Esophagus squamous epithelium (tissue), 4 donors: ENCODE measurements at regions not wholly inside any gene's neighbourhood (a gene's known extent, or its start where the extent isn't known, plus 50 kb on each side); places are given as distances from the start of the nearest gene placed in this dataset.

ENCODE experiments used
- CTCF ChIP-seq, 6 experiments: fragments of 450-650 bp in 4 of 6; fragments of 200-600 bp in 2 of 6; sonication (generic) in 2 of 6; IDR thresholded peaks; one replicate each; pipeline ENCODE4 v1.5.1; 2016 to 2019; ENCODE audit warnings: antibody characterized with exemption in 6 of 6, mild to moderate bottlenecking in 4 of 6, moderate library complexity in 4 of 6
- POLR2A ChIP-seq, 4 donors: fragments of 450-650 bp; IDR thresholded peaks; one replicate each; pipeline ENCODE4 v1.6.1; 2017; ENCODE audit warnings: antibody characterized with exemption in 4 of 4, mild to moderate bottlenecking in 4 of 4, moderate library complexity in 3 of 4

- TF ChIP-seq CTCF (IDR thresholded peaks at IDR 0.05) (no peak), POLR2A (IDR thresholded peaks at IDR 0.05) (no peak)
Measured at GRCh38 chr12:91980389-91980821, 165.2 kb downstream of the BTG1 start.
